ENCODE measurements at regions not wholly inside any gene's neighbourhood (a gene's known extent, or its start where the extent isn't known, plus 50 kb on each side); places are given as distances from the start of the nearest gene placed in this dataset.

DNA sequence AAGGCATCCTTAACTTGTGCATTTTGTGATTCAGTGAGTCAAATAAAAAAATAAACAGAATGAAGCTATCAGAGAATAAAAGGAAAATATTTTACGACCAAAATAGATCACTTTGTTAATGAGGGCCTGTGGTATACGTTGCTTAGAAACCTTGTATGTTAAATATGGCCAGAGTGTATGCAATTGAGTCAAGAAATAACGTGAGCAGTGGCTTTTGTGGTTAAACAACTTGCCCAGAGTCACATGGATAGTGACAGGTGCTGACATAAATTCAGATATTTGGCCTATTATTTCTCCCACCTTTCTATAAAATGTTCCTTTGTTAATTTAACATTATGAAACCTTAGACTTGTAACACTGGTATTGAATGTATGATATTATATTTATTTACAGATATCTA, 393.4 kb downstream of the PABPC4L start:
- TF ChIP-seq CTCF (IDR thresholded peaks at IDR 0.05; ENCODE audit: insufficient read depth, low read depth, low read length) (no peak), EZH2 (IDR thresholded peaks at IDR 0.05; ENCODE audit: insufficient read depth, low read length) (no peak)
